ENCODE measurements at regions not wholly inside any gene's neighbourhood (a gene's known extent, or its start where the extent isn't known, plus 50 kb on each side); places are given as distances from the start of the nearest gene placed in this dataset.

DNA sequence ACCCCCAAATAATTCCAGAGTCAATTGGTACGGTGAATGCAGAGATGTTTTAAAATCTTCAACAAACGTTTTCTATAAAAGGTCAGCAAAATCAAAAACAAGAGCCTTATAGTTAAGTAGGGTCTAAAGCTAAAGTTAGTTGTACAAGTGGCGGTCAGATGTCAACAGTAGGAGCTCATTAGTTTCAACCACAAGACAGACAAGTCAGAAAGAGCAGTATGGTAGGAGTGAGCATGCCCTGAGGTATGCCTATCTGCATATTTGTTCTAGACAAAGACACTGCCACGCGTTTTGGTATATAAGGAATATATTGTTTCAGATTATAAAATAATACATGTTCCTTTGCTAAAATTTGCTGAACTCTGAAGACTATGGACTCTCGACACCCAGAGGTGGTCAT, 431.5 kb upstream of the KIF2B start:
- TF ChIP-seq, protein P1, sequence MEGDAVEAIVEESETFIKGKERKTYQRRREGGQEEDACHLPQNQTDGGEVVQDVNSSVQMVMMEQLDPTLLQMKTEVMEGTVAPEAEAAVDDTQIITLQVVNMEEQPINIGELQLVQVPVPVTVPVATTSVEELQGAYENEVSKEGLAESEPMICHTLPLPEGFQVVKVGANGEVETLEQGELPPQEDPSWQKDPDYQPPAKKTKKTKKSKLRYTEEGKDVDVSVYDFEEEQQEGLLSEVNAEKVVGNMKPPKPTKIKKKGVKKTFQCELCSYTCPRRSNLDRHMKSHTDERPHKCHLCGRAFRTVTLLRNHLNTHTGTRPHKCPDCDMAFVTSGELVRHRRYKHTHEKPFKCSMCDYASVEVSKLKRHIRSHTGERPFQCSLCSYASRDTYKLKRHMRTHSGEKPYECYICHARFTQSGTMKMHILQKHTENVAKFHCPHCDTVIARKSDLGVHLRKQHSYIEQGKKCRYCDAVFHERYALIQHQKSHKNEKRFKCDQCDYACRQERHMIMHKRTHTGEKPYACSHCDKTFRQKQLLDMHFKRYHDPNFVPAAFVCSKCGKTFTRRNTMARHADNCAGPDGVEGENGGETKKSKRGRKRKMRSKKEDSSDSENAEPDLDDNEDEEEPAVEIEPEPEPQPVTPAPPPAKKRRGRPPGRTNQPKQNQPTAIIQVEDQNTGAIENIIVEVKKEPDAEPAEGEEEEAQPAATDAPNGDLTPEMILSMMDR (IDR thresholded peaks at IDR 0.05; ENCODE audit: unreplicated experiment) = no peak
- Mint-ChIP-seq H3K27me3 (ENCODE audit: low read depth) (no peaks in the 10 kb centered on the region), H3K4me1 (no peaks in the 10 kb centered on the region), H3K4me3 (no peak overlapping the region), H3K9me3 (no peaks in the 10 kb centered on the region), H3K36me3 (no peaks in the 10 kb centered on the region), H3K27ac (no peak overlapping the region)
- no peak for DNase-seq (ENCODE audit: low spot score in 2 of 2, unreplicated experiment in 2 of 2)

GRCh38 chr17:53390575-53390974, 432.2 kb upstream of the KIF2B start:
- Mint-ChIP-seq H3K4me3 (no peak overlapping the region), H3K9me3 (no peaks in the 10 kb centered on the region), H3K36me3 (no peaks in the 10 kb centered on the region), H3K27ac (no peak overlapping the region), H3K27me3 (ENCODE audit: low read depth) (no peaks in the 10 kb centered on the region), H3K4me1 (no peaks in the 10 kb centered on the region)
- TF ChIP-seq, protein P1 (IDR thresholded peaks at IDR 0.05; ENCODE audit: unreplicated experiment) = no peak
- DNase-seq (ENCODE audit: low spot score in 2 of 2, unreplicated experiment in 2 of 2) = no peak

- H3K27me3 Mint-ChIP-seq (ENCODE audit: low read depth) = no peaks in the 10 kb centered on the region
- DNase-seq (ENCODE audit: low spot score in 2 of 2, unreplicated experiment in 2 of 2) = no peak
- no peaks in the 10 kb centered on the region for H3K4me1 Mint-ChIP-seq
- TF ChIP-seq, protein P1 (IDR thresholded peaks at IDR 0.05; ENCODE audit: unreplicated experiment) = no peak
- no peaks in the 10 kb centered on the region for H3K36me3 Mint-ChIP-seq
- H3K27ac Mint-ChIP-seq = no peak overlapping the region
- H3K4me3 Mint-ChIP-seq = no peak overlapping the region
- no peaks in the 10 kb centered on the region for H3K9me3 Mint-ChIP-seq
Observed at GRCh38 chr17:53387745-53388144, 435.0 kb upstream of the KIF2B start.

- Mint-ChIP-seq H3K27ac (no peak overlapping the region), H3K4me3 (no peak overlapping the region), H3K27me3 (ENCODE audit: low read depth) (no peaks in the 10 kb centered on the region), H3K4me1 (no peaks in the 10 kb centered on the region), H3K9me3 (peaks cover 6% of the 10 kb centered on the region), H3K36me3 (no peaks in the 10 kb centered on the region)
- TF ChIP-seq, protein P1 (IDR thresholded peaks at IDR 0.05; ENCODE audit: unreplicated experiment) = no peak
- no peak for DNase-seq (ENCODE audit: low spot score in 2 of 2, unreplicated experiment in 2 of 2)
Observed at GRCh38 chr17:53353919-53354351, 468.8 kb upstream of the KIF2B start.

- Mint-ChIP-seq H3K27me3 (ENCODE audit: low read depth) (no peaks in the 10 kb centered on the region), H3K9me3 (peaks cover 19% of the 10 kb centered on the region), H3K36me3 (no peaks in the 10 kb centered on the region), H3K27ac (no peak overlapping the region), H3K4me1 (no peaks in the 10 kb centered on the region), H3K4me3 (no peak overlapping the region)
- TF ChIP-seq, protein P1 (IDR thresholded peaks at IDR 0.05; ENCODE audit: unreplicated experiment) = no peak
- DNase-seq (ENCODE audit: low spot score in 2 of 2, unreplicated experiment in 2 of 2) = no peak
Observed at GRCh38 chr17:53344778-53345177, 477.9 kb upstream of the KIF2B start.

- H3K27me3 Mint-ChIP-seq (ENCODE audit: low read depth) = no peaks in the 10 kb centered on the region
- H3K4me3 Mint-ChIP-seq = no peak overlapping the region
- DNase-seq (ENCODE audit: low spot score in 2 of 2, unreplicated experiment in 2 of 2) = no peak
- H3K27ac Mint-ChIP-seq = no peak overlapping the region
- no peaks in the 10 kb centered on the region for H3K4me1 Mint-ChIP-seq
- H3K36me3 Mint-ChIP-seq = no peaks in the 10 kb centered on the region
- H3K9me3 Mint-ChIP-seq = peaks cover 34% of the 10 kb centered on the region
- TF ChIP-seq, protein P1 (IDR thresholded peaks at IDR 0.05; ENCODE audit: unreplicated experiment) = no peak
Observed at GRCh38 chr17:53336281-53336680, 486.4 kb upstream of the KIF2B start.

All from mesothelial cell of epicardium (in vitro differentiated cells).